Amniotic epithelial cell (primary cell): ENCODE measurements at regions not wholly inside any gene's neighbourhood (a gene's known extent, or its start where the extent isn't known, plus 50 kb on each side); places are given as distances from the start of the nearest gene placed in this dataset.

Source experiments
- DNase-seq: peaks from one replicate; pipeline ENCODE4 v3.0.0-alpha.2; 2010; ENCODE audit warnings: low read depth

GRCh38 chr15:97501291-97501690 is 459.2 kb upstream of the ARRDC4 start:
- DNase-seq: no peak

- DNase-seq: no peak
These were observed 458.5 kb upstream of the ARRDC4 start for GRCh38 chr15:97502038-97502437.

GRCh38 chr15:97504031-97504792 is 456.3 kb upstream of the ARRDC4 start:
- peak; percentile 4 for DNase-seq

GRCh38 chr15:97517737-97518136 is 442.8 kb upstream of the ARRDC4 start:
- DNase-seq: no peak

- DNase-seq: no peak
These were observed 439.8 kb upstream of the ARRDC4 start for GRCh38 chr15:97520689-97521088.

GRCh38 chr15:97521381-97522285 is 438.9 kb upstream of the ARRDC4 start:
- no peak for DNase-seq

GRCh38 chr15:97522347-97522746 is 438.2 kb upstream of the ARRDC4 start:
- no peak for DNase-seq

GRCh38 chr15:97525809-97526208 is 434.7 kb upstream of the ARRDC4 start:
- no peak for DNase-seq

GRCh38 chr15:97528238-97528637 is 432.3 kb upstream of the ARRDC4 start:
- DNase-seq: no peak

GRCh38 chr15:97545799-97546198 is 414.7 kb upstream of the ARRDC4 start:
- DNase-seq: no peak

- no peak for DNase-seq
These were observed 413.1 kb upstream of the ARRDC4 start for GRCh38 chr15:97547381-97547780.

- no peak for DNase-seq
These were observed 399.0 kb upstream of the ARRDC4 start for GRCh38 chr15:97561529-97561928.

GRCh38 chr15:97563516-97563915 is 397.0 kb upstream of the ARRDC4 start:
- DNase-seq: no peak

- DNase-seq: no peak
These were observed 393.5 kb upstream of the ARRDC4 start for GRCh38 chr15:97566961-97567360.

GRCh38 chr15:97567411-97567810 is 393.1 kb upstream of the ARRDC4 start:
- no peak for DNase-seq

GRCh38 chr15:97576929-97577645 is 383.4 kb upstream of the ARRDC4 start:
- no peak for DNase-seq

GRCh38 chr15:97585408-97585807 is 375.1 kb upstream of the ARRDC4 start:
- no peak for DNase-seq

GRCh38 chr15:97592778-97593177 is 367.7 kb upstream of the ARRDC4 start:
- no peak for DNase-seq

- DNase-seq: no peak
These were observed 362.7 kb upstream of the ARRDC4 start for GRCh38 chr15:97597801-97598200.

GRCh38 chr15:97598353-97598798 is 362.1 kb upstream of the ARRDC4 start:
- no peak for DNase-seq

- DNase-seq: no peak
These were observed 360.3 kb upstream of the ARRDC4 start for GRCh38 chr15:97600190-97600589.

- DNase-seq: no peak
These were observed 355.8 kb upstream of the ARRDC4 start for GRCh38 chr15:97604677-97605076.
